ENCODE measurements at regions not wholly inside any gene's neighbourhood (a gene's known extent, or its start where the extent isn't known, plus 50 kb on each side); places are given as distances from the start of the nearest gene placed in this dataset.

GRCh38 chr4:175035905-175036304 lies 117.7 kb downstream of the ADAM29 start:
- H3K4me2 ChIP-seq (ENCODE audit: low read depth, low read length, poor library complexity, severe bottlenecking), result no peak overlapping the region
- no peaks in the 10 kb centered on the region for H3K36me3 ChIP-seq (ENCODE audit: insufficient read depth, low read length)
- no peaks in the 10 kb centered on the region for H3K27me3 ChIP-seq (ENCODE audit: insufficient read depth, low read length, poor library complexity, severe bottlenecking)
- no peak overlapping the region for H3K9ac ChIP-seq (ENCODE audit: low read depth, low read length, poor library complexity, severe bottlenecking)
- no peak for TF ChIP-seq EZH2phosphoT487 (IDR thresholded peaks at IDR 0.05; ENCODE audit: borderline replicate concordance)
- no peak for TF ChIP-seq CTCF (conservative IDR thresholded peaks at IDR 0.05; ENCODE audit: low read length)
- H3K4me3 ChIP-seq (ENCODE audit: low read length, poor library complexity, severe bottlenecking), result no peak overlapping the region
- no peaks in the 10 kb centered on the region for H3K4me1 ChIP-seq (ENCODE audit: insufficient read depth, low read length, poor library complexity, severe bottlenecking)
- no peaks in the 10 kb centered on the region for H3F3A ChIP-seq (ENCODE audit: low read depth)
- H3K9me2 ChIP-seq (replicated peaks; ENCODE audit: low read depth, low read length), result no peaks in the 10 kb centered on the region
- H3K9me3 ChIP-seq (ENCODE audit: insufficient read depth, low read depth, low read length), result no peaks in the 10 kb centered on the region
- H4K20me1 ChIP-seq (ENCODE audit: insufficient read depth, low read length, poor library complexity, severe bottlenecking), result no peaks in the 10 kb centered on the region
- no peaks in the 10 kb centered on the region for H3K79me2 ChIP-seq (ENCODE audit: insufficient read depth, low read length)
- no peak overlapping the region for H2AFZ ChIP-seq (ENCODE audit: low read length)

DNA sequence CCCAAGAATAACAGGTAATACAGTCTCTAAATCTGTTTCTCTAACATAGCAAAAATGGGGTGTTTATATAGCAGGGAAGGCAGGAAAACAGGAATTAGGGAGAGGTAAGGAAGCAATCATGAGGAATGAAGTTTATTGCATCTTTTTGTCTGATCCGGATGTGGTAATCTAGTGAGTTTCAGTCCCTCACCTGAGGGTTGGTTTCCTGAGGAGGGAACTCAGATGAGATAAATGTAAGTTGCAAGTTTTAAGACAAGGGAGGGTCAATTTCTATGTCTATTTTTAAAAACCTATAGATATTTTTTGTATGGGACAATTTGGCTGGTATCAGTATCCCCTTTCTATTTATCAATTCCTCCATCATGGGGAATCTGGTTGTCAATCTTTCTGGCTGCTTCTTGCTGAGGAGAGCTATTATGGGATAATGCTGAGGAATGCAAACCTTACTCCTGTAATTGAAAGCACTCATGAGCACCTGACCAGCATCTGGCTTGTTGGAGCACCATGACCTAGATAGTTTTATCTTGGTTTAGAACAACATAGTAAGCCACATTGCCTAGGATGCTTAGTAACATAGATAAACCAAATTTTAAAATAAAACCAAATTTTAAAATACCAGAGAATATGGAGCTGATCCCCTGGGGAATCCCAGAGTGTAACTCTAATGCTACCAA lies 130.1 kb downstream of the ADAM29 start:
- Histone ChIP-seq H3K9me3 (ENCODE audit: insufficient read depth, low read depth, low read length) (no peaks in the 10 kb centered on the region; the same call in 1 of the 2 replicates), H3K79me2 (ENCODE audit: insufficient read depth, low read length) (no peaks in the 10 kb centered on the region), H3F3A (ENCODE audit: low read depth) (no peaks in the 10 kb centered on the region), H3K36me3 (ENCODE audit: insufficient read depth, low read length) (no peaks in the 10 kb centered on the region), H3K4me1 (ENCODE audit: insufficient read depth, low read length, poor library complexity, severe bottlenecking) (no peaks in the 10 kb centered on the region), H3K4me2 (ENCODE audit: low read depth, low read length, poor library complexity, severe bottlenecking) (no peak overlapping the region), H3K9ac (ENCODE audit: low read depth, low read length, poor library complexity, severe bottlenecking) (no peak overlapping the region), H2AFZ (ENCODE audit: low read length) (no peak overlapping the region), H3K9me2 (replicated peaks; ENCODE audit: low read depth, low read length) (no peaks in the 10 kb centered on the region), H3K4me3 (ENCODE audit: low read length, poor library complexity, severe bottlenecking) (no peak overlapping the region), H4K20me1 (ENCODE audit: insufficient read depth, low read length, poor library complexity, severe bottlenecking) (no peaks in the 10 kb centered on the region), H3K27me3 (ENCODE audit: insufficient read depth, low read length, poor library complexity, severe bottlenecking) (no peaks in the 10 kb centered on the region)
- no peak for TF ChIP-seq CTCF (conservative IDR thresholded peaks at IDR 0.05; ENCODE audit: low read length)
- no peak for TF ChIP-seq EZH2phosphoT487 (IDR thresholded peaks at IDR 0.05; ENCODE audit: borderline replicate concordance)

- TF ChIP-seq EZH2phosphoT487 (IDR thresholded peaks at IDR 0.05; ENCODE audit: borderline replicate concordance), result no peak
- no peak for TF ChIP-seq CTCF (conservative IDR thresholded peaks at IDR 0.05; ENCODE audit: low read length)
- H3K79me2 ChIP-seq (ENCODE audit: insufficient read depth, low read length), result no peaks in the 10 kb centered on the region
- H4K20me1 ChIP-seq (ENCODE audit: insufficient read depth, low read length, poor library complexity, severe bottlenecking), result no peaks in the 10 kb centered on the region
- no peaks in the 10 kb centered on the region for H3F3A ChIP-seq (ENCODE audit: low read depth)
- no peaks in the 10 kb centered on the region for H3K9me3 ChIP-seq (ENCODE audit: insufficient read depth, low read depth, low read length)
- H3K27me3 ChIP-seq (ENCODE audit: insufficient read depth, low read length, poor library complexity, severe bottlenecking), result no peaks in the 10 kb centered on the region
- H3K4me2 ChIP-seq (ENCODE audit: low read depth, low read length, poor library complexity, severe bottlenecking), result no peak overlapping the region
- no peak overlapping the region for H3K4me3 ChIP-seq (ENCODE audit: low read length, poor library complexity, severe bottlenecking)
- H3K36me3 ChIP-seq (ENCODE audit: insufficient read depth, low read length), result no peaks in the 10 kb centered on the region
- H3K9ac ChIP-seq (ENCODE audit: low read depth, low read length, poor library complexity, severe bottlenecking), result no peak overlapping the region
- H2AFZ ChIP-seq (ENCODE audit: low read length), result no peak overlapping the region
- no peaks in the 10 kb centered on the region for H3K4me1 ChIP-seq (ENCODE audit: insufficient read depth, low read length, poor library complexity, severe bottlenecking)
- H3K9me2 ChIP-seq (replicated peaks; ENCODE audit: low read depth, low read length), result no peaks in the 10 kb centered on the region
Measured at GRCh38 chr4:175048906-175049305, 130.7 kb downstream of the ADAM29 start.
